Activated B cell treated with CpG ODN at 0.5 μM for 24 hours (primary cell): ENCODE measurements at regions not wholly inside any gene's neighbourhood (a gene's known extent, or its start where the extent isn't known, plus 50 kb on each side); places are given as distances from the start of the nearest gene placed in this dataset.

Experiments used
- ATAC-seq: fragments of 200-7000 bp; cut with Tn5 transposase; one replicate; pipeline ENCODE4 v1.10.0; 2021; ENCODE audit warnings: low read depth, mild to moderate bottlenecking, moderate library complexity
- CTCF ChIA-PET: fragments of 350-600 bp; sonication (Branson Sonifier 250); formaldehyde crosslinking; loops from one replicate; lab custom pipeline; 2021; ENCODE audit warnings: antibody characterized with exemption; lab: Charles Lee
- POLR2A ChIA-PET: fragments of 350-600 bp; sonication (Branson Sonifier 250); formaldehyde crosslinking; loops from one replicate; lab custom pipeline; 2021; ENCODE audit warnings: antibody characterized with exemption; lab: Charles Lee
- DNase-seq: peaks from one replicate; pipeline ENCODE4 v3.0.0; 2022
- H3K27ac Mint-ChIP-seq: one replicate; pipeline ENCODE4 v1.8.0; 2020; ENCODE audit warnings: mixed read lengths
- H3K27me3 Mint-ChIP-seq: one replicate; pipeline ENCODE4 v1.8.0; 2021; ENCODE audit warnings: mixed read lengths
- H3K36me3 Mint-ChIP-seq: one replicate; pipeline ENCODE4 v1.8.0; 2021; ENCODE audit warnings: low read depth, mixed read lengths
- H3K4me1 Mint-ChIP-seq: one replicate; pipeline ENCODE4 v1.8.0; 2021; ENCODE audit warnings: mixed read lengths
- H3K4me3 Mint-ChIP-seq: one replicate; pipeline ENCODE4 v1.8.0; 2020; ENCODE audit warnings: mild to moderate bottlenecking, mixed read lengths
- H3K9me3 Mint-ChIP-seq: one replicate; pipeline ENCODE4 v1.8.0; 2020; ENCODE audit warnings: mixed read lengths
- CTCF ChIP-seq: fragments of 200-600 bp; IDR thresholded peaks from one replicate; pipeline ENCODE4 v1.8.0; 2022; ENCODE audit warnings: antibody characterized with exemption, mild to moderate bottlenecking
- intact Hi-C: fragments of 100-400 bp; cut with micrococcal nuclease; formaldehyde crosslinking; loops from one replicate; pipeline ENCODE4 v1.15.1; 2024

- H3K4me3 Mint-ChIP-seq, result no peak overlapping the region
- ATAC-seq (no peak), DNase-seq (no peak)
- H3K27me3 Mint-ChIP-seq, result no peaks in the 10 kb centered on the region
- H3K36me3 Mint-ChIP-seq, result no peaks in the 10 kb centered on the region
- no peak for TF ChIP-seq CTCF
- intact Hi-C loops, result no loop called here
- no peaks in the 10 kb centered on the region for H3K4me1 Mint-ChIP-seq
- CTCF ChIA-PET, result no interaction called here
- H3K9me3 Mint-ChIP-seq, result peaks cover 2% of the 10 kb centered on the region
- POLR2A ChIA-PET, result no interaction called here
- H3K27ac Mint-ChIP-seq, result no peak overlapping the region
These were observed 217.2 kb upstream of the CDH11 start for GRCh38 chr16:65339062-65339461.

- Mint-ChIP-seq H3K27ac (no peak overlapping the region), H3K4me3 (no peak overlapping the region)
- intact Hi-C loops, result no loop called here
These were observed 214.3 kb upstream of the CDH11 start for GRCh38 chr16:65336160-65336559.

GRCh38 chr16:65334081-65334480 is 212.2 kb upstream of the CDH11 start:
- no peak for ATAC-seq
- no peaks in the 10 kb centered on the region for H3K4me1 Mint-ChIP-seq
- no peak overlapping the region for H3K27ac Mint-ChIP-seq
- no peaks in the 10 kb centered on the region for H3K36me3 Mint-ChIP-seq
- H3K27me3 Mint-ChIP-seq, result no peaks in the 10 kb centered on the region
- no peak for DNase-seq
- H3K9me3 Mint-ChIP-seq, result no peaks in the 10 kb centered on the region
- TF ChIP-seq CTCF, result no peak
- ChIA-PET POLR2A (no interaction called here), CTCF (no interaction called here)
- no peak overlapping the region for H3K4me3 Mint-ChIP-seq
- intact Hi-C loops, result no loop called here

More at GRCh38 chr16:65336160-65336559, 214.3 kb upstream of the CDH11 start:
- peaks cover 2% of the 10 kb centered on the region for H3K9me3 Mint-ChIP-seq
- ATAC-seq (no peak), DNase-seq (no peak)
- H3K27me3 Mint-ChIP-seq, result no peaks in the 10 kb centered on the region
- ChIA-PET POLR2A (no interaction called here), CTCF (no interaction called here)
- H3K36me3 Mint-ChIP-seq, result no peaks in the 10 kb centered on the region
- TF ChIP-seq CTCF, result no peak
- H3K4me1 Mint-ChIP-seq, result no peaks in the 10 kb centered on the region

- ATAC-seq, result no peak
- Mint-ChIP-seq H3K36me3 (no peaks in the 10 kb centered on the region), H3K9me3 (no peaks in the 10 kb centered on the region), H3K4me1 (no peaks in the 10 kb centered on the region), H3K27me3 (no peaks in the 10 kb centered on the region), H3K4me3 (no peak overlapping the region), H3K27ac (no peak overlapping the region)
- intact Hi-C loops, result no loop called here
- TF ChIP-seq CTCF, result no peak
- ChIA-PET CTCF (no interaction called here), POLR2A (no interaction called here)
- DNase-seq, result no peak
These were observed 211.4 kb upstream of the CDH11 start for GRCh38 chr16:65333283-65333682.

GRCh38 chr16:65327346-65327745 is 205.5 kb upstream of the CDH11 start:
- ATAC-seq (no peak), DNase-seq (no peak)
- no peak for TF ChIP-seq CTCF
- H3K36me3 Mint-ChIP-seq, result no peaks in the 10 kb centered on the region
- H3K4me3 Mint-ChIP-seq, result no peak overlapping the region
- CTCF ChIA-PET, result no interaction called here
- H3K27me3 Mint-ChIP-seq, result no peaks in the 10 kb centered on the region
- intact Hi-C loops, result no loop called here
- H3K4me1 Mint-ChIP-seq, result no peaks in the 10 kb centered on the region
- POLR2A ChIA-PET, result no interaction called here
- no peak overlapping the region for H3K27ac Mint-ChIP-seq
- peaks cover 2% of the 10 kb centered on the region for H3K9me3 Mint-ChIP-seq
